Activated CD4-positive, alpha-beta T cell treated with anti-CD3 and anti-CD28 coated beads, Interleukin-2, amount 50 U/mL, for 48 hours (primary cell): ENCODE measurements at regions not wholly inside any gene's neighbourhood (a gene's known extent, or its start where the extent isn't known, plus 50 kb on each side); places are given as distances from the start of the nearest gene placed in this dataset.
"Not testable (repeated sequence)": the region's sequence is repeated elsewhere in the genome, so short reads cannot be mapped to it uniquely, and the experiment has no call there.

Experiments used
- DNase-seq, 2 experiments: peaks; one replicate each; pipeline ENCODE4 v3.0.0-alpha.2; 2020

DNA sequence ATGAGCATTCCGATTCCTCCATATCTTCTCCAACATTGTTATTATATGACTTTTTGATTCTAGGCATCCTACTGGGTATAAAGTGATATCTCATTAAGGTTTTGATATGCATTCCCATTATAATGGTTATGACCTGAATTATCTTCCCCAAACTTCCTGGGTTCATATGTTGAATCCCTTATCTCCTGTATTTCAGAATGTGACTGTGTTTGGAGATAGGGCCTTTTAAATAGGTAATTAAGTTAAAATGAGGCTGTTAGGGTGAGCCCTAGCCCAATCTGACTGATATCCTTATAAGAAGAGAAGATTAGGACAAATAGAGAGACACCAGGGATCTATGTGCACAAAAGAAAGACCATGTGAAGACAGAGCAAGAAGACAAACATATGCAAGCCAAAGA is 96.9 kb upstream of the PMCH start:
- DNase-seq = no peak

DNA sequence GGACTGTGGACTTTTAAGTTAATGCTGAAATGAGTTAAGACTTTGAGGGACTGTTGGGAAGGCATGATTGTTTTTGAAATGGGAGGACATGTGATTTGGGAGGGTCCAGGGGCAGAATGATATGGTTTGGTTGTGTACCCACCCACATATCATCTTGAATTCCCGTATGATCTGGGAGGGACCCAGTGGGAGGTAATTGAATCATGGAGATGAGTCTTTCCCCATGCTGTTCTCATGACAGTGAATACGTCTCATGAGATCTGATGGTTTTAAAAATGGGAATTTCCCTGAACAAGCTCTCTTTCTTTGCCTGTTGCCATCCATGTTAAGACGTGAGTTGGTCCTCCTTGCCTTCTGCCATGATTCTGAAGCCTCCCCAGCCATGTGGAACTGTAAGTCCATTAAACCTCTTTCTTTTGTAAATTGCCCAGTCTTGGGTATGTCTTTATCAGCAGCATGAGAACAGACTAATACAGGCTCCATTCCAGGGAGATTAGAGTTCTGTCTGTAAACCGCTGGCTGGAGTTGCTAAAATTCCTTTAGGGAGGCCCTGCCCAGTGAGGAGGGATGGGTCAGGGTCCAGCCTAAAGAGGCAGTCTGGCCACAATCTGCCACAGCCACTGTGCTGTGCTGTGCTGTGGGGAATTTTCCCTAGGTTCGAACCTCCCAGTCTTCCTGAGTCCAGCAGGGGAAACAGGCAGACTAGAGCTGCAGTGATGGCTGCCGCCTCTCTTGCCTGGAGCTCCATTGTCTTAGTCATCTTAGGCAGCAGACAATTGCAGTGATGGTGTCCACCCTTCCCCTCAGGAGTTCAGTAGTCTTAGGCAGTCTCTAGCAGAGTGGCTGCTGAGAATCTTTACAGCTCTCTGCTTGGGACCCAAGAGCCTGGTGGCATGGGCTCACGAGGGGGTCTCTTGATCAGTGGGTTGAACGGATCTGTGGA is 94.1 kb upstream of the PMCH start:
- not testable (repeated sequence) for DNase-seq

DNA sequence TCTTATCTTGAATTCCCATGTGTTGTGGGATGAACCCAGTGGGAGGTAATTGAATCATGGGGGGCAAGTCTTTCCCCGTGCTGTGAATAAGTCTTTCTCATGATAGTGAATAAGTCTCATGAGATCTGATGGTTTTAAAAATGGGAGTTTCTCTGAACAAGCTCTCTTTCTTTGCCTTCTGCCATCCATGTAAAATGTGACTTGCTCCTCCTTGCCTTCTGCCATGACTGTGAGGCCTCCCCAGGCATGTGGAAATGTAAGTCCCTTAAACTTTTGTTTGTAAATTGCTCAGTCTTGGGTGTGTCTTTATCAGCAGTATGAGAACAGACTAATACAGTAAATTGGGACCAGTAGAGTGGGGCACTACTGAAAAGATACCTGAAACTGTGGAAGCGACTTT is 92.1 kb upstream of the PMCH start:
- not testable (repeated sequence) for DNase-seq

DNA sequence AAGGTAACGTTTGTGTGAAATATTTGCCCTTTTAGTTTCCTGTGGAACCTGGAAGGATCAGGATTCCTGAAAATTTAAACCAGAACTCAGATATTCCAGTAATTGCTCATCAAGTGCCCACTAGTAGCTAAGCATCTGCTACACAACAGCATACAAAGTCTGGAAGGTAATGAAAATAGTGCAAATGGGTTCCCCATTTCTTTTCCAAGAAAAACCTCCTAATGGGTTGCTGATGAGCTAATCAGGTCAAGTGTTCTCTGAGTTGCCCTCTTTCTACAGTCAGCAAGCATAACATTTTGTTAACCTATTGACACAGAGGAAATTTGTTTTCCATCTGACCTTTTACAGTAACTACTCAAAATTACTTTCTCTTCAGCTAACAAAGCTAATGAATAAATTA is 83.6 kb upstream of the PMCH start:
- DNase-seq = no peak

DNA sequence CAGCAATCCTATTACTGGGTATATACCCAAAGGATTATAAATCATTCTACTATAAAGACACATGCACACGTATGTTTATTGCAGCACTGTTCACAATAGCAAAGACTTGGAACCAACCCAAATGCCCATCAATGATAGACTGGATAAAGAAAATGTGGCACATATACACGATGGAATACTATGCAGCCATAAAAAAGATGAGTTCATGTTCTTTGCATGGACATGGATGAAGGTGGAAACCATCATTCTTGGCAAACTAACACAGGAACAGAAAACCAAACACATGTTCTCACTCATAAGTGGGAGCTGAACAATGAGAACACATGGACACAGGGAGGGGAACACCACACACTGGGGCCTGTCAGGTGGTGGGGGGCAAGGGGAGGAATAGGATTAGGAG is 58.1 kb upstream of the PMCH start:
- not testable (repeated sequence) for DNase-seq

DNA sequence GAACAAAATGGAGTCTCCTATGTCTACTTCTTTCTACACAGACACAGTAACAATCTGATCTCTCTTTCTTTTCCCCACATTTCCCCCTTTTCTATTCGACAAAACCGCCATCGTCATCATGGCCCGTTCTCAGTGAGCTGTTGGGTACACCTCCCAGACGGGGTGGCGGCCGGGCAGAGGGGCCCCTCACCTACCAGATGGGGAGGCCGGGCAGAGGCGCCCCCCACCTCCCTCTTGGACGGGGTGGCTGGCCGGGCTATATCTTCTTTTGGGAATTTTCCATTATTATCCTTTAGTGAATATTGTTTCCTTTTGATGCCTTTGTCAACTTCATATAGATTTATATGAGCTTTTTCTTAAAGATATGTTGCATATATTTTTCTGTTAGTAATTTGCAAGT is 53.4 kb upstream of the PMCH start:
- not testable (repeated sequence) for DNase-seq

DNA sequence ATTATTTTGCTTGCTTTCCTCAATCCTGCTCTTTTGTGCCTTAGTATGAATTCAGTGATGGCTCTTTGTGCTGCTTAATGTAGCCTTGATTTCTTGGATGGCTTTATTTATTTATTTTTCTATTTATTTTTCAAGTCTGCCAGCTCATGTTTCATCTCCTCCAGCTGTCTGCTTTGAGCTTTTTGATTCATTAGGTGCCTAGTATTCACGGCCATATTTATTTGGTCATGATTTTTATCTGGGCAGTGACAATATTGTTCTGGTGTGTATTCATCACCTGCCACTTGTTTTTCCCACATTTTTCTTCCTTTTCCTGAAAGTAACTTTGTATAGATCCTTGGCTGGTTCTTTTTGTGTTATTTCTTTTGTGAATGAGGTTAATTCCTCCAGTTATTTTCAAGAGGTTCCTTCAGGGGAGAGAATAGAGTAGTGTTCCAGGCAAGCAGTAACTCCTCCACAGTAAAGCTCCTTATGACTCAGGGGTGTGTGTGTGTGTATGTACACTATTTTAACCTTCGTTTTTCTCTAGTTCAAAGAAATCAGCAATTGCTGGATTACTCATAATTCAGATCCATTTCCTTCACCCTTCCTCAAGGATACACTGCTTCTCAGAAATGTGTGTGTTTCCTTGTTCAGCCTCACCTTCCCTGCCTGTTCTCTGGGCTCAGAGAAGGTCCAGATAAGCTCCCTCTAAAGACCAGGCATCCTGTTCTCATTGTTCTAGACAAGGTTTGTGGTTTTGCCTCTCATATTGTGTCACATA is 51.6 kb upstream of the PMCH start:
- DNase-seq = no peak
